ENCODE measurements at regions not wholly inside any gene's neighbourhood (a gene's known extent, or its start where the extent isn't known, plus 50 kb on each side); places are given as distances from the start of the nearest gene placed in this dataset.

- POLR2A ChIA-PET = interaction anchor here (0.6 kb wide), 1 partner anchor 749 kb away, joined by 3 read pairs; no protein-coding TSS in a partner anchor
- Mint-ChIP-seq H3K27ac (ENCODE audit: low read depth, unreplicated experiment) (no peak overlapping the region), H3K4me3 (ENCODE audit: unreplicated experiment) (no peak overlapping the region), H3K9me3 (ENCODE audit: unreplicated experiment) (no peaks in the 10 kb centered on the region), H3K4me1 (ENCODE audit: insufficient read depth, unreplicated experiment) (no peaks in the 10 kb centered on the region), H3K36me3 (ENCODE audit: insufficient read depth, unreplicated experiment) (no peaks in the 10 kb centered on the region), H3K27me3 (ENCODE audit: insufficient read depth, unreplicated experiment) (no peaks in the 10 kb centered on the region)
- DNase-seq (ENCODE audit: unreplicated experiment) = peak; percentile 47
- intact Hi-C loops (cut with micrococcal nuclease) = loop anchor here (5.0 to 10.0 kb wide), 2 partner anchors 1239 to 1767 kb away; no protein-coding TSS in a partner anchor
- no TSS peak for BruUV-seq (replicated peaks)
- TF ChIP-seq CTCF (IDR thresholded peaks at IDR 0.05; ENCODE audit: unreplicated experiment) = peak; percentile 21
- CTCF ChIA-PET = interaction anchor here (0.6 to 3.5 kb wide), 2 partner anchors 176 to 1439 kb away, joined by 3 to 14 read pairs; no protein-coding TSS in a partner anchor
These were observed 2300.3 kb downstream of the MAT2B start for GRCh38 chr5:165805756-165806155.

DNA sequence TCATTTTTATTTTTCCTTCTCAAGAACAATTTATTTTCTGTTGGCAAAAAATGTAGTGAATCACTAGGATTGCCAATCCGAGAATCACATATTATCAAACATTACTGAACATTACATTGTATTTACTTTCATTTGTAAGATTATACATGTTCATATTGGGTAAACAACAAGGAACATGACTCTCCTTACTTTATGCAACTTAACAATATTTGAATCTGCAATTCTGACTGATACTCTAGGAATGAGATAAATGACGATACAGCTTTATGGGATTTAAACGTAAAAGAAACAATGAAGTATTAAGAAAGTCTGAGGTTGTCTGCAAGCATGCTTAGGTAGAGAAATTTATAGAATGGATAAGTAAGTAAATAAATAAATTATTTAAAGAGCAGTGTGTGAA lies 2302.9 kb downstream of the MAT2B start:
- Mint-ChIP-seq H3K9me3 (ENCODE audit: unreplicated experiment) (no peaks in the 10 kb centered on the region), H3K4me3 (ENCODE audit: unreplicated experiment) (no peak overlapping the region), H3K4me1 (ENCODE audit: insufficient read depth, unreplicated experiment) (no peaks in the 10 kb centered on the region), H3K36me3 (ENCODE audit: insufficient read depth, unreplicated experiment) (no peaks in the 10 kb centered on the region), H3K27me3 (ENCODE audit: insufficient read depth, unreplicated experiment) (no peaks in the 10 kb centered on the region), H3K27ac (ENCODE audit: low read depth, unreplicated experiment) (no peak overlapping the region)
- POLR2A ChIA-PET = interaction anchor here (0.6 kb wide), 1 partner anchor 640 kb away, joined by 3 read pairs; no protein-coding TSS in a partner anchor
- no TSS peak for BruUV-seq (replicated peaks)
- intact Hi-C loops (cut with micrococcal nuclease) = loop anchor here (5.0 to 10.0 kb wide), 2 partner anchors 1236 to 1764 kb away; no protein-coding TSS in a partner anchor
- TF ChIP-seq CTCF (IDR thresholded peaks at IDR 0.05; ENCODE audit: unreplicated experiment) = no peak
- CTCF ChIA-PET = interaction anchor here (0.6 kb wide), 1 partner anchor 714 kb away, joined by 5 read pairs; no protein-coding TSS in a partner anchor
- DNase-seq (ENCODE audit: unreplicated experiment) = no peak

- DNase-seq (ENCODE audit: unreplicated experiment) = no peak
- H3K27me3 Mint-ChIP-seq (ENCODE audit: insufficient read depth, unreplicated experiment) = no peaks in the 10 kb centered on the region
- no peak for TF ChIP-seq CTCF (IDR thresholded peaks at IDR 0.05; ENCODE audit: unreplicated experiment)
- ChIA-PET POLR2A (interaction anchor here (1.5 kb wide), 1 partner anchor 10 kb away, joined by 3 read pairs; no protein-coding TSS in a partner anchor), CTCF (no interaction called here)
- H3K9me3 Mint-ChIP-seq (ENCODE audit: unreplicated experiment) = no peaks in the 10 kb centered on the region
- no peak overlapping the region for H3K4me3 Mint-ChIP-seq (ENCODE audit: unreplicated experiment)
- H3K36me3 Mint-ChIP-seq (ENCODE audit: insufficient read depth, unreplicated experiment) = no peaks in the 10 kb centered on the region
- no TSS peak for BruUV-seq (replicated peaks)
- intact Hi-C loops (cut with micrococcal nuclease) = loop anchor here (5.0 to 10.0 kb wide), 2 partner anchors 1235 to 1762 kb away; no protein-coding TSS in a partner anchor
- no peaks in the 10 kb centered on the region for H3K4me1 Mint-ChIP-seq (ENCODE audit: insufficient read depth, unreplicated experiment)
- no peak overlapping the region for H3K27ac Mint-ChIP-seq (ENCODE audit: low read depth, unreplicated experiment)
These were observed 2304.5 kb downstream of the MAT2B start for GRCh38 chr5:165809914-165810313.

GRCh38 chr5:165829504-165829903 lies 2324.1 kb downstream of the MAT2B start:
- intact Hi-C loops (cut with micrococcal nuclease) = no loop called here
- ChIA-PET POLR2A (interaction anchor here (0.6 kb wide), 2 partner anchors 41 to 1094 kb away, joined by 3 to 4 read pairs; no protein-coding TSS in a partner anchor), CTCF (interaction anchor here (0.6 kb wide), 1 partner anchor 200 kb away, joined by 3 read pairs; no protein-coding TSS in a partner anchor)
- H3K27ac Mint-ChIP-seq (ENCODE audit: low read depth, unreplicated experiment) = no peak overlapping the region
- no peaks in the 10 kb centered on the region for H3K36me3 Mint-ChIP-seq (ENCODE audit: insufficient read depth, unreplicated experiment)
- H3K27me3 Mint-ChIP-seq (ENCODE audit: insufficient read depth, unreplicated experiment) = no peaks in the 10 kb centered on the region
- no TSS peak for BruUV-seq (replicated peaks)
- no peak for TF ChIP-seq CTCF (IDR thresholded peaks at IDR 0.05; ENCODE audit: unreplicated experiment)
- no peaks in the 10 kb centered on the region for H3K4me1 Mint-ChIP-seq (ENCODE audit: insufficient read depth, unreplicated experiment)
- H3K4me3 Mint-ChIP-seq (ENCODE audit: unreplicated experiment) = no peak overlapping the region
- H3K9me3 Mint-ChIP-seq (ENCODE audit: unreplicated experiment) = no peaks in the 10 kb centered on the region
- DNase-seq (ENCODE audit: unreplicated experiment) = no peak

Data from MCF 10A (cell line).